ENCODE measurements at regions not wholly inside any gene's neighbourhood (a gene's known extent, or its start where the extent isn't known, plus 50 kb on each side); places are given as distances from the start of the nearest gene placed in this dataset.

GRCh38 chr7:17471325-17471724, 172.9 kb downstream of the AHR start (continued):
- TF ChIP-seq ZNF281 (CRISPR knock-in tag; IDR thresholded peaks at IDR 0.05; ENCODE audit: borderline replicate concordance) (no peak), GABPA (IDR thresholded peaks at IDR 0.05; ENCODE audit: low read depth, low read length) (no peak), GABPA (CRISPR knock-in tag; IDR thresholded peaks at IDR 0.05; ENCODE audit: low read depth) (no peak)

- Histone ChIP-seq H3K4me3 (replicated peaks in 1 of 3; ENCODE audit: insufficient read depth in 1 of 3, low read depth in 2 of 3, low read length in 3 of 3) (no peak overlapping the region), H3K27me3 (ENCODE audit: control insufficient read depth in 1 of 2, insufficient read depth in 2 of 2, low read length in 2 of 2) (no peaks in the 10 kb centered on the region), H3K36me3 (replicated peaks in 1 of 2; ENCODE audit: control insufficient read depth in 1 of 2, insufficient read depth in 2 of 2, low read length in 2 of 2) (no peaks in the 10 kb centered on the region), H4K20me1 (ENCODE audit: insufficient read depth, low read length) (no peaks in the 10 kb centered on the region), H3K9me3 (ENCODE audit: low read length) (no peaks in the 10 kb centered on the region), H3K79me2 (ENCODE audit: insufficient read depth, low read length) (no peaks in the 10 kb centered on the region), H3K4me2 (ENCODE audit: low read depth, low read length) (no peak overlapping the region), H3K27ac (ENCODE audit: extremely low read length, insufficient read depth, low read length) (no peak overlapping the region), H3K9ac (ENCODE audit: insufficient read depth, low read depth, low read length) (no peak overlapping the region), H3K4me1 (ENCODE audit: insufficient read depth, low read length) (no peaks in the 10 kb centered on the region), H2AFZ (ENCODE audit: low read length) (no peak overlapping the region)
- no TSS peak for BruUV-seq (replicated peaks)
- FAIRE-seq (no peak), ATAC-seq (no peak), DNase-seq (ENCODE audit: low spot score) (no peak)
- POLR2A ChIA-PET, result no interaction called here
- no peak for TF ChIP-seq ZNF839 (CRISPR knock-in tag; IDR thresholded peaks at IDR 0.05; ENCODE audit: borderline replicate concordance)
- TF ChIP-seq ATRX (CRISPR knock-in tag; IDR thresholded peaks at IDR 0.05; ENCODE audit: borderline replicate concordance), result no peak
- TF ChIP-seq ZNF275 (CRISPR knock-in tag; IDR thresholded peaks at IDR 0.05; ENCODE audit: borderline replicate concordance), result no peak
- no peak for TF ChIP-seq POLR2AphosphoS5 (IDR thresholded peaks at IDR 0.05; ENCODE audit: low read depth, low read length)
- no peak for TF ChIP-seq NR3C1 (CRISPR knock-in tag; IDR thresholded peaks at IDR 0.05)
- TF ChIP-seq KLF13 (CRISPR knock-in tag; IDR thresholded peaks at IDR 0.05), result no peak
- no peak for TF ChIP-seq BHLHE40 (IDR thresholded peaks at IDR 0.05; ENCODE audit: low read length)
- TF ChIP-seq ARNT (IDR thresholded peaks at IDR 0.05), result no peak
- no peak for TF ChIP-seq AHDC1 (CRISPR knock-in tag; IDR thresholded peaks at IDR 0.05; ENCODE audit: borderline replicate concordance)
- no peak for TF ChIP-seq AGO1 (IDR thresholded peaks at IDR 0.05; ENCODE audit: low read depth, low read length, poor library complexity, severe bottlenecking)
- TF ChIP-seq KLF15 (CRISPR knock-in tag; IDR thresholded peaks at IDR 0.05; ENCODE audit: borderline replicate concordance), result no peak
- TF ChIP-seq HNF4G (IDR thresholded peaks at IDR 0.05; ENCODE audit: borderline replicate concordance, low read depth, low read length), result no peak
- no peak for TF ChIP-seq HNF4G (CRISPR knock-in tag; IDR thresholded peaks at IDR 0.05; ENCODE audit: borderline replicate concordance, low read depth)
- in situ Hi-C loops (cut with HindIII; ENCODE audit: extremely low pct_ligation_motif_present, low pct_unique_long_range_greater_than_20kb) (no loop called here), intact Hi-C loops (cut with micrococcal nuclease; ENCODE audit: unreplicated experiment) (no loop called here)
- CTCF ChIA-PET (ENCODE audit: low intra/inter-chr PET ratio, low total read pairs), result no interaction called here
- whole genome bisulfite sequencing (ENCODE audit: low lambda C conversion rate), result 36% methylated on average over 3 of the region's 3 CpGs
Observed at GRCh38 chr7:17472518-17472917, 174.1 kb downstream of the AHR start.

Measured in HepG2 (cell line).